Left ventricle myocardium inferior (tissue), 1 donor: ENCODE measurements at regions not wholly inside any gene's neighbourhood (a gene's known extent, or its start where the extent isn't known, plus 50 kb on each side); places are given as distances from the start of the nearest gene placed in this dataset.

Source experiments
- DNase-seq: peaks from one replicate; pipeline ENCODE4 v3.0.0-alpha.2; 2020
- H3K27ac ChIP-seq: fragments of 200-600 bp; replicated peaks from 2 replicates; pipeline ENCODE4 v1.8.0; 2021
- H3K27me3 ChIP-seq: fragments of 200-600 bp; 2 replicates; pipeline ENCODE4 v1.8.0; 2021; ENCODE audit warnings: low read depth
- H3K36me3 ChIP-seq: fragments of 200-600 bp; 2 replicates; pipeline ENCODE4 v1.8.0; 2021
- H3K4me1 ChIP-seq: fragments of 200-600 bp; 2 replicates; pipeline ENCODE4 v1.8.0; 2021
- H3K4me3 ChIP-seq: fragments of 200-600 bp; 2 replicates; pipeline ENCODE4 v1.8.0; 2021; ENCODE audit warnings: mild to moderate bottlenecking, moderate library complexity
- H3K9me3 ChIP-seq: fragments of 200-600 bp; replicated peaks from 2 replicates; pipeline ENCODE4 v1.8.0; 2021
- CTCF ChIP-seq: fragments of 200-600 bp; IDR thresholded peaks from 2 replicates; pipeline ENCODE4 v1.8.0; 2021; ENCODE audit warnings: antibody characterized with exemption, mild to moderate bottlenecking, borderline replicate concordance
- intact Hi-C: fragments of 100-400 bp; cut with micrococcal nuclease; formaldehyde crosslinking; loops from one replicate; pipeline ENCODE4 v1.11.0; 2022
- donor health status: DM: no; HTN: yes; CAD: no; lungs with severe emphysema.

GRCh38 chr20:33919653-33920052 is 74.1 kb upstream of the RALY start:
- no peaks in the 10 kb centered on the region for H3K4me1 ChIP-seq
- no peak overlapping the region for H3K4me3 ChIP-seq
- no peak for TF ChIP-seq CTCF
- H3K9me3 ChIP-seq = no peaks in the 10 kb centered on the region
- H3K27me3 ChIP-seq = no peaks in the 10 kb centered on the region
- no peak for DNase-seq
- no peak overlapping the region for H3K27ac ChIP-seq
- no peaks in the 10 kb centered on the region for H3K36me3 ChIP-seq
- intact Hi-C loops = no loop called here

GRCh38 chr20:33922224-33922623 is 71.5 kb upstream of the RALY start:
- Histone ChIP-seq H3K9me3 (no peaks in the 10 kb centered on the region), H3K4me1 (no peaks in the 10 kb centered on the region), H3K4me3 (no peak overlapping the region), H3K36me3 (no peaks in the 10 kb centered on the region), H3K27ac (no peak overlapping the region), H3K27me3 (peaks cover 4% of the 10 kb centered on the region)
- intact Hi-C loops = no loop called here
- no peak for TF ChIP-seq CTCF
- DNase-seq = no peak

- intact Hi-C loops = no loop called here
- no peak for TF ChIP-seq CTCF
- Histone ChIP-seq H3K4me3 (no peak overlapping the region), H3K27me3 (peaks cover 4% of the 10 kb centered on the region), H3K36me3 (no peaks in the 10 kb centered on the region), H3K4me1 (no peaks in the 10 kb centered on the region), H3K9me3 (no peaks in the 10 kb centered on the region), H3K27ac (no peak overlapping the region)
- no peak for DNase-seq
These were observed 70.0 kb upstream of the RALY start for GRCh38 chr20:33923740-33924139.

- no peaks in the 10 kb centered on the region for H3K9me3 ChIP-seq
- H3K27me3 ChIP-seq = peaks cover 9% of the 10 kb centered on the region
- no peaks in the 10 kb centered on the region for H3K36me3 ChIP-seq
- no peak for TF ChIP-seq CTCF
- intact Hi-C loops = no loop called here
- no peak for DNase-seq
- H3K27ac ChIP-seq = no peak overlapping the region
- no peaks in the 10 kb centered on the region for H3K4me1 ChIP-seq
- H3K4me3 ChIP-seq = no peak overlapping the region
These were observed 67.8 kb upstream of the RALY start for GRCh38 chr20:33925867-33926266.

- H3K27me3 ChIP-seq = peaks cover 9% of the 10 kb centered on the region
- H3K36me3 ChIP-seq = no peaks in the 10 kb centered on the region
- H3K4me1 ChIP-seq = no peaks in the 10 kb centered on the region
- no peak for TF ChIP-seq CTCF
- DNase-seq = no peak
- H3K4me3 ChIP-seq = no peak overlapping the region
- intact Hi-C loops = no loop called here
- no peak overlapping the region for H3K27ac ChIP-seq
- no peaks in the 10 kb centered on the region for H3K9me3 ChIP-seq
These were observed 67.3 kb upstream of the RALY start for GRCh38 chr20:33926425-33926824.

GRCh38 chr20:33927724-33928123 is 66.0 kb upstream of the RALY start:
- no peak overlapping the region for H3K27ac ChIP-seq
- no peak for DNase-seq
- intact Hi-C loops = no loop called here
- H3K4me3 ChIP-seq = no peak overlapping the region
- TF ChIP-seq CTCF = no peak
- H3K36me3 ChIP-seq = no peaks in the 10 kb centered on the region
- H3K4me1 ChIP-seq = no peaks in the 10 kb centered on the region
- H3K9me3 ChIP-seq = no peaks in the 10 kb centered on the region
- H3K27me3 ChIP-seq = peaks cover 9% of the 10 kb centered on the region
